ENCODE measurements at regions not wholly inside any gene's neighbourhood (a gene's known extent, or its start where the extent isn't known, plus 50 kb on each side); places are given as distances from the start of the nearest gene placed in this dataset.

DNA sequence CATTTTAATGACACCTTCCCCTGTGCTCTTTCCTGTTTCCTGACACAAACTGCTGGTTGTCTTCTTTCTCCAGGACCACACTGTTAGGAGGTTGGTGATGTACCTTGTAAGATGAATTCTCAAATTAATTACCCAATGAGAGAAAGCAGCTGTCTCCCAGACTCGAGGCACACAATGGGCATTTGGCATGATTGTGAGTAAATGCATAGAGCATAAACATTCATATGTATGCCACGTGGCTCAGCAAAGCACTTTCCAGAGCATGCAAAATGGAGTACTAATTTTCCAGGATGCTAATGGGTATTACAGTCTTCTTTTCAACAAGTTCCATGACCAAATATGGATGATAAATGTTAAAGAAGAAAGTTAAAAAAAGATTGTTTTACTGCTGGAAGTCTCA lies 235.2 kb upstream of the KLHL29 start (continued):
- TF ChIP-seq, protein P1, sequence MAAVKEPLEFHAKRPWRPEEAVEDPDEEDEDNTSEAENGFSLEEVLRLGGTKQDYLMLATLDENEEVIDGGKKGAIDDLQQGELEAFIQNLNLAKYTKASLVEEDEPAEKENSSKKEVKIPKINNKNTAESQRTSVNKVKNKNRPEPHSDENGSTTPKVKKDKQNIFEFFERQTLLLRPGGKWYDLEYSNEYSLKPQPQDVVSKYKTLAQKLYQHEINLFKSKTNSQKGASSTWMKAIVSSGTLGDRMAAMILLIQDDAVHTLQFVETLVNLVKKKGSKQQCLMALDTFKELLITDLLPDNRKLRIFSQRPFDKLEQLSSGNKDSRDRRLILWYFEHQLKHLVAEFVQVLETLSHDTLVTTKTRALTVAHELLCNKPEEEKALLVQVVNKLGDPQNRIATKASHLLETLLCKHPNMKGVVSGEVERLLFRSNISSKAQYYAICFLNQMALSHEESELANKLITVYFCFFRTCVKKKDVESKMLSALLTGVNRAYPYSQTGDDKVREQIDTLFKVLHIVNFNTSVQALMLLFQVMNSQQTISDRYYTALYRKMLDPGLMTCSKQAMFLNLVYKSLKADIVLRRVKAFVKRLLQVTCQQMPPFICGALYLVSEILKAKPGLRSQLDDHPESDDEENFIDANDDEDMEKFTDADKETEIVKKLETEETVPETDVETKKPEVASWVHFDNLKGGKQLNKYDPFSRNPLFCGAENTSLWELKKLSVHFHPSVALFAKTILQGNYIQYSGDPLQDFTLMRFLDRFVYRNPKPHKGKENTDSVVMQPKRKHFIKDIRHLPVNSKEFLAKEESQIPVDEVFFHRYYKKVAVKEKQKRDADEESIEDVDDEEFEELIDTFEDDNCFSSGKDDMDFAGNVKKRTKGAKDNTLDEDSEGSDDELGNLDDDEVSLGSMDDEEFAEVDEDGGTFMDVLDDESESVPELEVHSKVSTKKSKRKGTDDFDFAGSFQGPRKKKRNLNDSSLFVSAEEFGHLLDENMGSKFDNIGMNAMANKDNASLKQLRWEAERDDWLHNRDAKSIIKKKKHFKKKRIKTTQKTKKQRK (IDR thresholded peaks at IDR 0.05; ENCODE audit: low read length): no peak
- TF ChIP-seq, protein P2, sequence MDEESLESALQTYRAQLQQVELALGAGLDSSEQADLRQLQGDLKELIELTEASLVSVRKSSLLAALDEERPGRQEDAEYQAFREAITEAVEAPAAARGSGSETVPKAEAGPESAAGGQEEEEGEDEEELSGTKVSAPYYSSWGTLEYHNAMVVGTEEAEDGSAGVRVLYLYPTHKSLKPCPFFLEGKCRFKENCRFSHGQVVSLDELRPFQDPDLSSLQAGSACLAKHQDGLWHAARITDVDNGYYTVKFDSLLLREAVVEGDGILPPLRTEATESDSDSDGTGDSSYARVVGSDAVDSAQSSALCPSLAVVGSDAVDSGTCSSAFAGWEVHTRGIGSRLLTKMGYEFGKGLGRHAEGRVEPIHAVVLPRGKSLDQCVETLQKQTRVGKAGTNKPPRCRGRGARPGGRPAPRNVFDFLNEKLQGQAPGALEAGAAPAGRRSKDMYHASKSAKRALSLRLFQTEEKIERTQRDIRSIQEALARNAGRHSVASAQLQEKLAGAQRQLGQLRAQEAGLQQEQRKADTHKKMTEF (CRISPR knock-in tag; IDR thresholded peaks at IDR 0.05): no peak
- TF ChIP-seq ERF (CRISPR knock-in tag; IDR thresholded peaks at IDR 0.05) (no peak), ZNF337 (CRISPR knock-in tag; IDR thresholded peaks at IDR 0.05; ENCODE audit: borderline replicate concordance, low read depth) (no peak), HHEX (CRISPR knock-in tag; IDR thresholded peaks at IDR 0.05) (no peak), FOXK1 (CRISPR knock-in tag; IDR thresholded peaks at IDR 0.05; ENCODE audit: borderline replicate concordance, low read depth) (no peak), ZBTB21 (CRISPR knock-in tag; IDR thresholded peaks at IDR 0.05) (no peak)
- TF ChIP-seq, protein P3, sequence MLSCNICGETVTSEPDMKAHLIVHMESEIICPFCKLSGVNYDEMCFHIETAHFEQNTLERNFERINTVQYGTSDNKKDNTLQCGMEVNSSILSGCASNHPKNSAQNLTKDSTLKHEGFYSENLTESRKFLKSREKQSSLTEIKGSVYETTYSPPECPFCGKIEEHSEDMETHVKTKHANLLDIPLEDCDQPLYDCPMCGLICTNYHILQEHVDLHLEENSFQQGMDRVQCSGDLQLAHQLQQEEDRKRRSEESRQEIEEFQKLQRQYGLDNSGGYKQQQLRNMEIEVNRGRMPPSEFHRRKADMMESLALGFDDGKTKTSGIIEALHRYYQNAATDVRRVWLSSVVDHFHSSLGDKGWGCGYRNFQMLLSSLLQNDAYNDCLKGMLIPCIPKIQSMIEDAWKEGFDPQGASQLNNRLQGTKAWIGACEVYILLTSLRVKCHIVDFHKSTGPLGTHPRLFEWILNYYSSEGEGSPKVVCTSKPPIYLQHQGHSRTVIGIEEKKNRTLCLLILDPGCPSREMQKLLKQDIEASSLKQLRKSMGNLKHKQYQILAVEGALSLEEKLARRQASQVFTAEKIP (CRISPR knock-in tag; IDR thresholded peaks at IDR 0.05; ENCODE audit: borderline replicate concordance): no peak
- TF ChIP-seq, protein P4, sequence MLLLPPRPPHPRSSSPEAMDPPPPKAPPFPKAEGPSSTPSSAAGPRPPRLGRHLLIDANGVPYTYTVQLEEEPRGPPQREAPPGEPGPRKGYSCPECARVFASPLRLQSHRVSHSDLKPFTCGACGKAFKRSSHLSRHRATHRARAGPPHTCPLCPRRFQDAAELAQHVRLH (CRISPR knock-in tag; IDR thresholded peaks at IDR 0.05; ENCODE audit: borderline replicate concordance, low read depth): no peak

Measured in HepG2 (cell line).